Epidermal melanocyte (primary cell): ENCODE measurements at regions not wholly inside any gene's neighbourhood (a gene's known extent, or its start where the extent isn't known, plus 50 kb on each side); places are given as distances from the start of the nearest gene placed in this dataset.
A peak's percentile ranks its signal among the peaks of the same experiment; 100 is the strongest.

Experiments used
- DNase-seq: peaks from one replicate; pipeline ENCODE4 v3.0.0; 2011; ENCODE audit warnings: low spot score; ENCODE audit not compliant: insufficient read length

DNA sequence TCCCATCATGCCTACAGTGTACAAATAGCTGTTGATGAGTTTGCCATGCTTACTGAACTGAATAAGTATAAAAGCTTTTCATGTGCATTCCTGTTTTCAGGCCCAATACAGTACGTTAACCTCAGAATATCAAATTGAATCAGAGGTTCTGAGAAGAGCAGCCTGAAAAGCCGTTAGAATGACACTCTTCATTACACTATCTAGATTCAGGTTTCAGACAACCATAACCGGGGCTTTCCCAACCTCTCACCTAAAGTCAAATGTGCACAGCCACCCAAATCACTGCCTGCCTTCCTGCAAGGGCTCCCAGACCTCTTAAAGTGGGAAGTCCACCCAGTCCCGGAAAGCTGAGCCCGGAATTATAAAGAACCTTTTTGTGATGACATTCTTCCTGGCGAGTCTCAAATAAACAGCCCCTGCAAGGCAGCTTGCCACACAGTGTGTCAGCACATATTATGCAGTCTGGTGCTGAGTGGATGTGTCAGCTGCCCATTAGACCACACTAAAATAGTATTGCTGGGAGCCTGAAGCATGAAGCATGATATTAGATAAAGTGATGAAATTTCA, 245.8 kb downstream of the TLE4 start:
- no peak for DNase-seq

DNA sequence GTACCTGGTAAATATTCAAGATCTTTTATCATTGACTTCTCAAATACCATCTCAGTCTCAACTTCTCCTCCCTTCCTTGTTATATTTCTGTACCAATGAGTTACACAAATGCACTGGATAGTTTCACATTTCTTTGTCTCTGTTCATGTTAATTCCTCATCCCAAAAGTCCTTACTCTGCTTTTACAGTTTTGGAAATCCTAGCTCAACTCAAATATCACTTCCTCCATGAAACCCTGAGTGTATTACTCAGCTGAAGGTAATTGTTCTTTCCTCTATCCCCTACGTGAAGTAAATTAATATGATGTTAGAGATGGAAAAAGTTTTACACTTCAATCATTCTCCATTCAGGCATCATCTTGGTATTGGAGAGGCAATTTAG, 241.5 kb downstream of the TLE4 start:
- DNase-seq, result no peak

GRCh38 chr9:79812507-79813257, 240.9 kb downstream of the TLE4 start:
- DNase-seq, result no peak

DNA sequence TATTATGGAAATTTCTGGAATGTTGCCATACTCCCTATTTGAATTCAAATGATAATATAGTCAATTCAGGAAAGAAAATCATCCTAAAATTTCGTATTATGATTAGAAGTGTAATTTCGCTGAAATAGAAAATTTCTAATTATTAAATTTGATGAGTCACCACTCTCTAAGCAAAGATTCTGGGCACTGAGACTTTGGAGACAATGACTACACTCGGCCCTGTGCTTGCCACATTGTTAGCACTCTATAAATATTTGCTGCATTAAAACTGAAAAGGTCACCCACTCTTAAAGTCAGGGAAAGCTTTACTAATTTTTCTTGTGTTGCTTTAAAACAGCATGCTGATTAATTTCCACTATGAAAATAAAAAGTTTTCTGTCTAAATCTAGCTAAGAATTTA, 240.3 kb downstream of the TLE4 start:
- DNase-seq, result no peak

DNA sequence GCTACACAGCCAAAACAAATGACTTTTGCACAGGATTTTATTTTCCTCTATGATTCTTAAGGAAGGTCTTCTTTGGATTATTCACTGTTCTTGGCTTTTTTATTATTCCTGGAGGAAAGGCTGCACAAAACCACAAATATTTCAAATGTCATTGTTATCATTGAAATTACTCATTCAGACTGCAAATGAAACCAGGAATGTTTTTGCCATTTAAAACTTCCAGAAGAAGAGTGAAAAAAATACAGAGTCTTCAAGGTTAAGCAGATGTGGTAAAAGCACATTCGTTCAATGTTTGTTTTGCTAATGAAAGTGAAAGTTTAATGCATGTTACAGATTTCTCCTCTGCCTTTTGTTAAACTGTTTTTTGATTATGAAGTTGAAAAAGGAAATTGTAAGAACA, 238.2 kb downstream of the TLE4 start:
- peak; percentile 31 for DNase-seq

DNA sequence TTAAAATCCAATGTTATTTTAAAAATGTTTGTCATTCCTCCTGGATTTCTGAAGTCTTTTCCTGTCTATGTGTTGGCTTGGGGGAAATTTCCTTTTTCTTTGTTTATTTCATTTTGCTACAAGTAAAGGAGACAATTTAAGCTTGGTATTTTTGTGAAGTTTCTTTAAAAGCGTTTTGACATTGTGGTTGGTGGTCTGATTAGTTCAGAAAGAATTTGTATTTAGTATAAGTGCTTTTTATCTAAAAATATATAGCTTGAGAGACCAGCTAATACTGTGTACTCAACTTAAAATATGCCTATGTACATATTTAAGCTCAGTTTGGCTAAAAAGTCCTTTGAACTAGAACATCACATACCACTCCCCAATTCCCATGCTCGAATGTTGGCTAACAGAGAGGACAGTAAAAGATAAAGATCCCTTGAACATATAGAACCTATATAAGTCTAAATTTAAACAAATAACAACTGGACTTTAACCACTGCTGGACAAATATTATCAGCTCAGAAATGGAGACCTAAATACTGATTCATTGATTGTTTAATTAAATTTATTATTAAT, 237.6 kb downstream of the TLE4 start:
- no peak for DNase-seq

GRCh38 chr9:79807971-79808370, 236.2 kb downstream of the TLE4 start:
- no peak for DNase-seq

- DNase-seq, result no peak
Measured at GRCh38 chr9:79806086-79806485, 234.3 kb downstream of the TLE4 start.

GRCh38 chr9:79801459-79801858, 229.7 kb downstream of the TLE4 start:
- no peak for DNase-seq

DNA sequence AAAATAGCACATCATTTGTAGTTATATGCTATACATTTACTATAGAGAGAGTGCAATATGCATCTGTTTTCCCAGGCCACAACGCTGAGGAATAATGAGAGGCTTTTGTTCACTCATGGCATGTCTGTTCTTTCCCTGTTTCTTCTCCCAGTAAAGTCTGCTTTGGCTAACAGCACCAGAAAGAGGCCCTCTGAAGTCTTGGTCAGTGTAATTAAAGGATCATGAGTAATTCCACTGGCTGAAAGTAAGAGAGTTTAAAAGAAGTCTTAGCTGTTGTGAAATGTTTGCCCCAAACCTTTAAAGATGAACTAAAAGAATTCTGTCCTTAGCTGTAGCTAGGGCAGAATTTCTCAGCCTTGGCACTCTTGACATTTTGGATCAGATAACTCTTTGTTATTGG, 228.8 kb downstream of the TLE4 start:
- DNase-seq, result no peak

GRCh38 chr9:79799691-79800335, 228.0 kb downstream of the TLE4 start:
- DNase-seq, result no peak

GRCh38 chr9:79798450-79798849, 226.7 kb downstream of the TLE4 start:
- DNase-seq, result no peak

- no peak for DNase-seq
Measured at GRCh38 chr9:79796411-79796810, 224.6 kb downstream of the TLE4 start.

GRCh38 chr9:79788662-79789061, 216.9 kb downstream of the TLE4 start:
- no peak for DNase-seq

DNA sequence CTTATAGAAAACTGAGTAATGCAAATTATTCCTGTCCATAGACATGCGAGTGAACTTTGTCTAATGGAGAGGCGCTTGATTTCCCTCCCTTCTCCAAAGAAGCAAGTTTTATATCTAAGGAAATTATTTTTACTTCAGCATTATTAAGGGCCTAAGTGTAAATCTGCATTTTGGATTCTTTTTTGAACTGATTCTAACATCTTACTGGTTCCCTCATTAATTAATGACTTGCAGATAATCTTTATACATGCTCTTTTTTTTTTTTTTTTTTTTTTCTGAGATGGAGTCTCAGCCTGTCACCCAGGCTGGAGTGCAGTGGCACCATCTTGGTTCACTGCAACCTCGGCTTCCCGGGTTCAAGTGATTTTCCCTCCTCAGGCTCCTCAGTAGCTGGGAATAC, 209.5 kb downstream of the TLE4 start:
- DNase-seq, result no peak

DNA sequence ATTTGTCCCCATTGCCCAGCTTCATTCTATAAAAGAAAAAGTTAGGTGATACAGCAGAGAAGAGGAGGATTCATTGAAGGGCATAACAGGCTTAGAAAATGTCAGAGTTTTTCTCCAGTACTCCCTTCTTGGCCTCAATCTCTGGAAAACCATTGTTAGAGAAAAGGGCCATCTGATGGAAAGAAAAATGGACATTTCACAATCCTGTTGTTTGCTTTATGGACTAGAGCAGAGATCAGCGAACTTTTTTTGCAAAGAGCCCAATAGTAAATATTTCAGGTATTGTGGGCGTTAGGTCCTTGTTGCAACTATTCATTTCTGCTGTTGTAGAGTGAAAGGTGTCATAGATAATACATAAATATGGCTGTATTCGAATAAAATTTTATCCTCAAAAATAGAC, 208.8 kb downstream of the TLE4 start:
- no peak for DNase-seq

DNA sequence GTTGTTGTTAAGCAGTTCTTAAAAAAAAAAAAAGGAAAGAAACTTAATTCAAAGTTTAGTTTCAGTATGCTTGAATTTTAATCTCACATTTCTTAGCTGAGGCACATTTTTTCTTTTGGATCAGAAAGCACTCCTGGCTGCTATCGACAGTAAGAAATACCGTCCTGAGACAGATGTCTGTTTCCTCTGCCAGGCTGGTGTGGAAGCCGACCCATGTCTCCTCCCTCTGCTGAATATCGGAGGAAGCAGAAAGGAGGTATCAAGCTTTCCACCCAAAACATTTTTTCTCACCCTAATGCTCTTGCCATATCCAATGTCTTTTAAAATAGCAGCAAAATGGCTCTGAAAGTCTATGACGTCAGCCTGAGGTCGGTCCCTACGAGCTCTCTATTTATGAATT, 208.1 kb downstream of the TLE4 start:
- no peak for DNase-seq

DNA sequence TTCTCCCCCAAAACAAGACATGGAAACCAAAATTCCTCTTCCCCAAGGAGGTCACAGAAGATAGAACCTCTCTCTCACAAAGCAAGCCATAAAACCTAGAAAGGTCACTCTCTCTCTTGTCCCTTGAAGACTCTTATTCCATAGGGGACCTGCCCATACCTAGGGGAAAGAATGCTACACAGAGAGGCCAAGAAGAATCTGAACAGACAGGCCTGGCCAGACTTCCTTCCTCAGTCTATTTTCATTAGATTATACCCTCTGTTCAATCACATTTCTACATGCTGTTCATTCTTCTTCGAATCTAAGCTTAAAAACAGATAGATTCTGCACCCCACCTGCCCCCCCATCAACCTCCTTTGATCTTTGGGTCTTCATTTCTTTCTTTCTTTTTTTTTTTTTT, 206.8 kb downstream of the TLE4 start:
- no peak for DNase-seq

DNA sequence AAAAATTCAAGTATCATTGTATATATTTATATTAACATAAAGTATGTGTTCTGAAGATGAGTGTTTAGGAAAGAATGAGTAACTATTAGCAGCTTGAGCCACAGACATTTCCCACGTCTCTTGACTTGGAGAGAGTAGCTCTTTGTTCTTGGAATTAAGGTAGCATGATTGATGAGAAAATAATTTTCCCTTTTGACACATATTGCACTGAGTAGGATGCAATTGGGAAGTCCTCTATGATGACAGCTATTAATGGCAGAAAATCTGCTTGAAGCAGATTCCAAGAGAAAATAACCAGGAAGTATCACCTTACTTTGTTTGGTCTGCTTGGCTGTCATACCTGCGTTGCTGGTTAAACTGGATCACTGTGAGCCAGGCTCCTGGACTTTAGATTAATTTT, 204.8 kb downstream of the TLE4 start:
- no peak for DNase-seq
